Body of pancreas (tissue), 4 donors: ENCODE measurements at regions not wholly inside any gene's neighbourhood (a gene's known extent, or its start where the extent isn't known, plus 50 kb on each side); places are given as distances from the start of the nearest gene placed in this dataset.

Experiments used
- CTCF ChIP-seq, 7 experiments: fragments of 450-650 bp in 4 of 7; fragments of 200-600 bp in 3 of 7; sonication (generic) in 3 of 7; IDR thresholded peaks; one replicate each; pipeline ENCODE4 v1.5.1; 2016 to 2019; ENCODE audit warnings: antibody characterized with exemption in 7 of 7
- POLR2A ChIP-seq, 3 donors: fragments of 450-650 bp; IDR thresholded peaks; one replicate each; pipeline ENCODE4 v1.6.1; 2016; ENCODE audit warnings: antibody characterized with exemption in 3 of 3, mild to moderate bottlenecking in 2 of 3

- TF ChIP-seq CTCF (IDR thresholded peaks at IDR 0.05) (no peak), POLR2A (IDR thresholded peaks at IDR 0.05) (no peak)
Observed at GRCh38 chr7:45451342-45452035, 122.7 kb upstream of the ADCY1 start.
